RKO (cell line): ENCODE measurements at regions not wholly inside any gene's neighbourhood (a gene's known extent, or its start where the extent isn't known, plus 50 kb on each side); places are given as distances from the start of the nearest gene placed in this dataset.
"Not testable (repeated sequence)": the region's sequence is repeated elsewhere in the genome, so short reads cannot be mapped to it uniquely, and the experiment has no call there.

ENCODE experiments used
- DNase-seq: peaks from one replicate; pipeline ENCODE4 v3.0.0-alpha.2; 2016; ENCODE audit warnings: low spot score

- DNase-seq: no peak
These were observed 213.9 kb upstream of the UBASH3B start for GRCh38 chr11:122441666-122442035.

DNA sequence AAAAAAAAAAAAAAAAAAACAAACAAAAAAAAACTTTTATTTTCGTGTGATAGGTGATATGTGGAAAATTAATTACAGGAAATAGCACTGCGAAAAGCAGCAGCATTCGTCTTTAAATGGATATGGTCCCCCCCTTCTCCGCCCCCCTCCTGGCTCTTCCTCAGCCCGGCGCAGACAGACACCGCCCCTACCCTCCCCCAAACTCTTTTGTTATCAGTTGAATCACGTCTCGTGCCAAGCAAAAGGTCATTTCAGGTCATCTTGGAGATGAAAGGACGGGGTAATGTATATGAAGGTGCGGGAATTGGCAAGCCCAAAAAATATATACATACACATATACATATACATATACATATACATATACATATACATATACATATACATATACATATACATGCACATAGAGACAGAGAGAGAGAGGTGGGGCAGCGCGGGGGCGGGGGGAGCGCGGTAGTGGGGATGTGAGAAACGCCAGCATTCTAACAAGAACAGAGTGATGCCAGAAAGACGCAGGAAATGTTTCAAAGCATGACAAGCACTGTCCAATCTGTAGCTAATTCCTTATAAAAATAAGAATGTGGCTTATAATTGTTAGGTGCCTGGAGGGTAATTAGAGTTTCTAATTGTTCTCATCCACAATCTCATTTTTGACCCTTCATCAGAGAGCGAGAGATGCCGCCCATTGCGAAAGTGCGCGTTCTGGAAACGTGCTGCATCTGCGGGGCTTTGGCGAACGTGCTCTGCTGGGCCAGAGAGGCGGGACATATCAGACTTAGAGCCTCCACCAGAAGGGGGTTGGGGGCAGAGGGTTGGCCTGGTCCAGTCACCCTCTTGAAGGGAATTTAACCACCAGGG is 214.5 kb upstream of the UBASH3B start:
- no peak for DNase-seq

DNA sequence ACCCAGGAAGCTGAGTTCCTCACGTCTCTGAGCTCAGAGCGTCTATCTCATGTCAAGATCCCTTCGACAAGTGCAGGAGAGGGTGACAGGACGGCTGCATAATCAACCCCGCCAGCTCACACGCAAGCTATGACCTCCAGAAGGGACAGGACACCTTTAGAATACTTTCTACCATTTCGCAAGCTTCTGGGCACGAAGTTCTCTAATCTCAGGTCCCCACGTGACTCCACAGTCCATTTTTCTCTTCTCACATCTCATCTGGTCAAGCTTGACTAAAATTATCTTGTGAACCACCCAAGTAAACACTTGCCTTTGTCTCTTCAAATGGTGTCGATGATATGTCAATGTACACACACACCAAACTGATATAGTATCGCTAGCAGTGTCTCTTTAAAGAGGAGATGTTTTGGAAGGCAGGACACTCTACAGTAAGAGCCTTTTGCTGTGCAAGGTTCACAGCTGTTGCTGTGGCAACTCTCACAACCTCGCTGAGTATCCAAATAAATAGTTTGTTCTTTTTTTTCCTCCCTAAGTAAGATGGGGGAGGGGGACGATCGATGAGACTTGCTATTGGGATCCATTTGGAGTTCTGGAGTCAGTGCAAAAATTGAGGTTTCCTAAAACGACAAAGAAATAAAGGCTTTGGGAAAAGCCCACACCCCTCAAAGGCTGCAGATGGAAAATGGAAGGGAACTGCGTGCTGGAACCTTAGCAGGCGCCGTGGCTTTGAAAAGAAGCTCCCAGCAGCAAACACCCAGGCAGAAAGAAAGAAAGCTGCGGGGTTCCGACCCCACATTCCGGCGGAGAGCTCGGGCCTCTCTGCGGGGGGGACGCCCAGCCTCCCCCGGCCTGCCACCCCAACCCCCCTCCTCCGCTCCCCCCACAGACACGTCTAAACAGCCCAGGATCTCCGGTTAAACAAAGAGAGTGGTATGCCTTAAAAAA is 215.4 kb upstream of the UBASH3B start:
- no peak for DNase-seq

DNA sequence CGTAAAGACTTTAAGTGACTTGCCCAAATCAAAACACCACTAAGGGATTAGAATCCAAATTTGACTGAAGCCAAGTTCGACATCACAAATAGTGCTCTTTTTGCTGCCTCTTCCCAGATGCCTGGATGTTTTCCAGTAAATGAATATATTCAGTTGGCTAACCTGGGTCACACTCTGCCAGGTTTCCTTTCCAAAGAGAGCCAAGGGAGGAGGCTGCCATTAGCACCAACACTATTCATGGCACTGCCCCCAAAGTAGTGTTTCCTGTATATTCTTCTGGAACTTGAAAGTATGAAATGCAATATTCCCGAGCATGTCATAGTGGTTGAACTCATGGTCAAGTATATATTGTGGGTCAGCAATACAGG is 219.3 kb upstream of the UBASH3B start:
- no peak for DNase-seq

DNA sequence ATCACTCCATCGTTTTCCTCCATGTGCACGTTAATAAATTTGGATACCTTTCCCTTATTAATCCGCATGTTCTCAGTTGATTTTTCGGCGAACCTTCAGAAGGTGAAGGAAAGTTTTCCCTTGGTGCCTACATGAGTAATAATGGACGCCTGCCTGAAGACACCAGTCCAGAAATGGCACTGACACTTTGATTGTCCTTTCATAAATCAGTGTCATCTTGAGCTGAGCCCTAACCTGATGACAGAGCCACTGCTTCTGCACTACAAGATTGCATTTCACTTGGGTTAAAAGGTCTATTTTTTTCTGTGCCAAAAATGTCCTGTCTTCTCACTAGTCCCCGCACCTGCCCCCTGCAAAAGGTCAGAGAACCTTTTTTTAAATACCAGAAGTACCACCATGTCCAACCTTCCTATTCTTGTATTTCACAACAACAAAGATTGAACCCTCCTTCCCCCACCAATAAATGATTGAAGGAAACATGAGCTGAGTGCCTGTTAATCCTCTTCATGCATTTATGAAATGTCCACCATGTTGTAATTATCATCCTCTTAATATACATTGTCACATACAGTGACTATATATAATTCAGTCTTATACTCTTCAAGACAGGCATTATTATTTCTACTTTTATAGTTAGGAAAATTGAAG is 219.9 kb upstream of the UBASH3B start:
- no peak for DNase-seq

- DNase-seq: no peak
These were observed 220.7 kb upstream of the UBASH3B start for GRCh38 chr11:122434786-122435185.

DNA sequence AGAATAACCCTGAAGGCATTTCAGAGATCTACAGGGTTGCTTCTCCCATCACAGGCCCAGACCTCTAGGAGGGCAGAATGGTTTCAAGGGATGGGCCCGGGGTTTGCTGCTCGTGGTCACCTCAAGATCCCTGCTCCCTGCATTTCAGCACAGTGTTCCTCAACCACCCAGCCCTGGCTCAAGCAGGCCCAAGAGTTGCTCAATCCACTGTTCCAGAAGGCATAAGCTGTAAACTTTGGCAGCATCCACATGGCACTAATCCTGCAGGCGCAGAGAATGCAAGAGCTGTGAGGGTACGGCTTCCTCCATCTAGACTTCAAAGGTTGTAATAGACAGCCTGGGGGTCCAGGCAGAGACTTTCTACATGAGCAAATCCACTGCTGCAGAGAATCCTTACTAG is 225.0 kb upstream of the UBASH3B start:
- DNase-seq: no peak

DNA sequence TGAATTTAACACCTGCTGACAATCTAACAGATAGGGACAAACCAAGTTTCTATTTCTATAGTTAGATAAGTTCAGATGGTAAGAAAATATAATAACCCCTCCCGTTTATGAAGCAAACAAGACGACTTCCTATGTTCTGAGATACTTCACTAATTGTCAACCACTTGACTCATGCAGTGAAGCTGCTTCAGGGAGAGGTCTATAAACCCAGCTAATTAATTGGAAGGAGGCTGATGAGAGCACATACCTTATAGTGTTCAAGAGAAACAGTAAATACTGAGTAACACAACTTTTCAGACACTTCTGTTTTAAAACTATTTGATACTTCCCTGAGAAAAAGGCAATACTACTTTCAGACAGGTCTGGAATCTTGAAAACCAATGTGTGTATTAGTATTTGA is 229.4 kb upstream of the UBASH3B start:
- DNase-seq: no peak

DNA sequence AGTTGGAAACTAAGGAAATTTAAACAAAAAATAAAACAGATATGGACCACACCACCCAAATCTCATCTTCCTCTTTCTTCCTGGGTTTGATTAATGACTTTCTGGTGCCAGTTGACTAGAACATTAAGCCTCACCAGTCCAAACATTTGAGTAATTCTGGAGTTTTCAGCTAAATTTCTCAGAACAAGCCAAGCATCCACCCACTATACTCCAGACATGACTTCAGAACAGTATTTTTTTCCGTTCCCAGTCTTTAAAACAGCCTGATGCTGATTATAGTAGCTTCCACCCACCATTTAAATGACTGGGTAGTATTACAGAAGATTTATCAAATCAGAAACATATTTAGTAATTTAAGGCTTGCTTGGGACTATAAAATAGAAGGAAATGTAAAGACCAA is 230.9 kb upstream of the UBASH3B start:
- no peak for DNase-seq

- DNase-seq: no peak
These were observed 231.6 kb upstream of the UBASH3B start for GRCh38 chr11:122423886-122424285.

DNA sequence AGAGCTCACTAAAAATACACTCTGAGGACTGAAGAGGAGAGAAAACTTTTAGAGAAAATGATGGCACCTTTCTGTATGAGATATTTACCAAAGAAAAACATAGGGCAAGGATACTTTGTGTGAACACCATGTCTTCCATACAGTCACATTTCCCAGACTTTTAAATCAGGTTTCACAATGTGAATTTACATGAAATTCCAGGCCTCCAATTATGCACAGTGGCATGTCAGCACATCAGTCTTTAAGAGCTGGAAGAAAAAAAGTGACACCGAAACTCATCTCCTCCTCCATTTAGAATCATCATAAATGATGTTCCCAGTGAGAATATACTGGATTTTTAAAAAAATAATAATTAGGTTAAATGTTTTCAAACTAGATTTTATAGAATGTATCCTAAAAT is 232.2 kb upstream of the UBASH3B start:
- no peak for DNase-seq

DNA sequence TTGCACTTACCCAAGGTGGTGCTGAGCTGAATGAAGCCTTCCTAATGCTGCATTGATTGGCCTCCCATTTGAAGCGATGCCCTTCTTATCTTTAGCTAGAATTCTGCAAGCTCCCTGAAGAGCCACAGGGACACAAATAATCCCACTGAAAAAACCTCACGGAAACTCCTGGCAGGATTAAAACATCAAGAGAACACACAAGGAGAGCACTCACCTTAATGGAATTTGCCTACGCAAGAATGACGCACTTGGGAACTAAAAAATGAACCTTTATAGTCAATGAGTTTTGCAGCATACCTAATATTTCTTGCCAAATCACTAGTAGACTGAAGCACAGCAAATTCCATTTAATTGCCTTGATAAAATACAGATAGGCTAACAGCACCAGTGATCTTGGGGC is 232.8 kb upstream of the UBASH3B start:
- DNase-seq: no peak

DNA sequence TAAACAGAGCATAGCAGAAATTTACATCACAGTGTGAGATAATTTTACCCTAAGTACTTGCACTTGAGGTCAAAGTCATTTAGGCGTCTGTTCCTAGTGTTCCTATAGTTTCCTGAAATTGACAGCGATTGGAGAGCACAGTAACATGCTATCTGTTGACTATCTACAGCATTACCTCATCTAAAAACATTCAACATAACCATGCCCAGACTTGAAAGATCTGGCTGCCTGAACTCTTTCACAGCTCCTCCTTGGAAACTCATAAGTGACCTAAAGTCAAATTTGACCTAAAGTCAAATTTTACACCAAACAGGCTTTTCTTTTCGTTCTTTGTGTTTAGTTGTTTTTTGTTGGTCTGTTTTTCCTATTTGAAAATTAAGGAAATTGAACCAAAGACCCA is 233.8 kb upstream of the UBASH3B start:
- no peak for DNase-seq

DNA sequence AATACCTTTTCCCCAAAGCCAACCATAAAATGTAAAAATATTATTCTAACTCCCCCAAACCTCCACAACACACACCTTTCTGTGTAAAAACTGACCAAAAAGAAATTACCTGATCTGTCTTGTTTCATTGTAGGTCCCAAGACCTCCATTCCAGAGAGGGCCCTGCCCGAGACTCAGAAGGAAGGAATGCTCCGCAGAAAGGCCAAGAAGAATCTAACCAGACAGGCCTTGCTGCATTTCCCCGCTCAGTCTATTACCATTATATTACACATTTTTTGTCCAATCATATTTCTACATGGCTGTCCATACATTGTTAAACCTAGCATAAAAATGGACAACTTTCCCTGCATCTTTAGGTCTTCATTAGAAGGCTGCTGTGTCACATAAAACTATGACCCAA is 237.5 kb upstream of the UBASH3B start:
- no peak for DNase-seq

DNA sequence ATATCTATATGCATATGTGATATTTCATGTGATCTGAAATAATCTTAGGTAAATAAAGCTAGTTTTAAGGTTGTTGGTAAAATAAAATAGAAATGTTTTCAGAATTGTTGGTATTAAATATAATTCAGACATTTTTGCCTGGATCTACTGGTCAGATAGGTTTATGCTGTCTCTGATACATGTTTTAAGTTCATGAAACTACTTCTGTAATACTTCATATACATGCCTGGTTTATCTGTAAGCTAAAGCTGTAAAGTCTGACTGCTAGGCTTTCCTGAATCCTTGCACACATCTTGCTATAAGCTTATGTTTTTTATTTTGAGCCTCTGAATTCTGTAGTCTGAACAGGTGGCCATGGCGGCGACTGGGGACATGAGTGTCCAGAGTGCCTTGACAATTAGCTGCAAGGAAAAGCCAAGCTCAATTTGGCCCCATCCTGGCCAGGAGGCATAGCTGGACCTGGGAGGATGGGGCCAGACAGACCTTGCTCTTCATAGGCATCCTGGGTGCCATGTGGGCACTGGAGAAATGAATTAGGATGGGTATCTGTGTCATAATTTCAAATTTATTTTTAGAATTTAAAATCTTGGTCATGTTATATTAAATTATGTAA is 241.0 kb upstream of the UBASH3B start:
- no peak for DNase-seq

DNA sequence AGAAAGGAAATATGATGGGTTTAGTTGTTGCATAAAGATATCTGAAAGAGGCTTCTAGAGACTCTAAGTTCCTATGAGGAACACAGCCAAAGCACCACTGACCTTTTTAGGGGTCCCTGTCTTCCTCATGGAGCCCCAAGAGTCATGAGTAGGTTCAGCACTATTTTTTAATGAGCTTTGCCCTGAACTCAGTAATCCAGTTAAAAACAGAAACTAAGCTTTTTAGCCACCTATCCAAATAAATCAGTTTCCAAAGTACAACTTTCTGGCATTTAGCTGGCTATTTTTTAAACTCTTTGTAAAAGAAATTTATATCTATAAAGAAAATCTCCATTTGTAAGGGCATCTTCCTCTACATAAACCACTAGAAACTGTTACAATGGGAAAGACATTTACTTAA is 241.8 kb upstream of the UBASH3B start:
- DNase-seq: no peak

- DNase-seq: no peak
These were observed 242.9 kb upstream of the UBASH3B start for GRCh38 chr11:122412581-122412980.

DNA sequence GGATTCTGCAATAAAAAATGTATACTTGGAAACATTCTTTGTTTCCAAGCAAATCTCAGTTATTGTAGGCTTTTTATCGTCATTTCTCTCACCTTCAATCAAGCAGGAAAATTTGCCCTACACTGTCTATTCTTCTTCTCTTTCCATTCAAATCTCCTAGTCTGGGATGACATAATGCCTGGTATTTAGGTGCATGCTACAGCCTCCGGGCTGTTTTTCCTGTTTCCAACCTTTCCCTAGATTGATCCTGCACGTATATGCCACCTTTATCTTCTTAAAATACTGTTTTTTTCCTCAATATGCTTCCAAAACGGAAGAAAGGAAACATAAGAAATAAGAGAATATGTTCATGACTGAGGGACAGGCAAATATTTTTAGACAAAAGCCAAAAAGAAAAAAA is 249.1 kb upstream of the UBASH3B start:
- DNase-seq: no peak

DNA sequence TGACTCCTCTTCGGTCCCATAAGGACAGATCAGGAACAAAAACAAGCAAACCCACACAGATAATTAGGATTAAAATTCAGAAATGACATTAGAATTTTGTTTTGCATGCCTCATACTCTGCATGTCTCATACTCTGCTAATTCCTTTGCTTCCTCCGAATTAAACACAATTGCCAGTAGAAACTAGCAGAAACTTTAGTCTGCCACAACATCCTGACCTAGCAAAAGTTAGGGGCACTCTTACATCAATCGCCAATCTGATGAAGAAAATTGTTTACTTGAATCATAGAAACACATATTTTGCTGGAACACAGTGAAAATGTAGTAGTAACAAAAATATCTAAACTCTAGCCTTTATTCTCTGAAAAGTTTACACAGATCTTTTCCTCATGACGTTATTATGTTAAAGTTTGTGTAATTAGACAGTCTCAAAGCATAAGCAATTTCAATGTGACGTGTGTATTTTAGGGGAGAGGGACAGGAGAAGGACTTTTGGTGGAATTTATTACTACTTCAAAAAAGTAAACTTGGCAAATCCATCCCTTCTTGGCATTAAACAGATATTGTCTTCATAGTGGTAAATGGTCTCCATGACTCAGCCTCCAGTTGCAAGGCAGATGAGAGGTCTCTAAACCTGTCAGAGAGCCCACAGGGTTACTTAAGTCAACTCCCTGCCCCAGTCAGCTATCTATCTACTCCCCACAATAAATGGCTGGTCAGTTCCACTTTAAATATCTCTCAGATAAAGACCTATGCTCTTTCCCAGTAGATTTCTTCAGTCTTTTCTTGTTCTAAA is 249.8 kb upstream of the UBASH3B start:
- DNase-seq: no peak

- no peak for DNase-seq
These were observed 251.0 kb upstream of the UBASH3B start for GRCh38 chr11:122404571-122404970.

DNA sequence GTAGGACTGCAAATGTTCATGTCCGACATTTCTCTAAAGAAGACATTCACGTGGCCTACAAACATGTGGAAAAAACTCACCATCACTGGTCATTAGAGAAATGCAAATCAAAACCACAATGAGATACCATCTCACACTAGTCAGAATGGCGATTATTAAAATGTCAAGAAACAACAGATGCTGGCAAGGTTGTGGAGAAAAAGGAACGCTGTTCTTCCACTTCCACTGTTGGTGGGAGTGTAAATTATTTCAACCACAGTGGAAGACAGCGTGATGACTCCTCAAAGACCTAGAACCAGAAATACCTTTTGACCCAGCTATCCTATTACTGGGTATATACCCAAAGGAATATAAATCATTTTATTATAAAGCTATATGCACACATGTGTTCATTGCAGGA is 253.9 kb upstream of the UBASH3B start:
- not testable (repeated sequence) for DNase-seq

DNA sequence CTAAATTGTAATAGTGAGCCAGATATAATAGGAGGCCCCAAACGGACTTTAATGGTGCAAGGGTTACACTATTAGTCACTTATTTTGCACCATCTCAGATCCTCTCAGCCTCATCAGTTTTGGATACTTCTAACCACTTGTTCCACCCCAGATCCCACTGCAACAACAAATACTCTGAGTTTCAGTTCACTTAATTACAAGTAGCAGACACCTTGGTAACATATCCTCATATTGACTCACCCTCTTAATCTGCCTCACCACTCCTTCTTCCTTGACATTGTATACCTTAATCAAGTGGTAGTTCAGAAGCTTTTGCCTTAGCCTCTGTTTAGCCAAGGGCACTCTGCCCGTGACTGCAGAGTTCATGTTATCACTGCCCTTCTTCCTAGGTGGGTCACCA is 256.1 kb upstream of the UBASH3B start:
- DNase-seq: no peak
